Natural killer cell treated with Interleukin-12 subunit alpha and Interleukin-12 subunit beta and Interleukin-15 and Interleukin-18, amount 100 ng/mL, for 72 hours (primary cell): ENCODE measurements at regions not wholly inside any gene's neighbourhood (a gene's known extent, or its start where the extent isn't known, plus 50 kb on each side); places are given as distances from the start of the nearest gene placed in this dataset.

Source experiments
- ATAC-seq, 2 donors: fragments of 150-1000 bp; cut with Tn5 transposase in 1 of 2; sonication (Bioruptor Pico), chemical (Tn5 transposase) in 1 of 2; 2 replicates each; pipeline ENCODE4 v1.10.0; 2021
- DNase-seq: peaks from one replicate; pipeline ENCODE4 v3.0.0; 2022; ENCODE audit warnings: low spot score
- H3K27ac Mint-ChIP-seq, 2 donors: 1 replicate in 1 of 2; 2 replicates in 1 of 2; pipeline ENCODE4 v1.8.0; 2022; ENCODE audit warnings: mixed read lengths in 2 of 2, mild to moderate bottlenecking in 1 of 2, moderate library complexity in 1 of 2
- H3K27me3 Mint-ChIP-seq, 2 donors: 1 replicate in 1 of 2; 2 replicates in 1 of 2; pipeline ENCODE4 v1.8.0; 2022; ENCODE audit warnings: mixed read lengths in 2 of 2
- H3K36me3 Mint-ChIP-seq: one replicate; pipeline ENCODE4 v1.8.0; 2022; ENCODE audit warnings: mixed read lengths
- H3K4me1 Mint-ChIP-seq, 2 donors: 1 replicate in 1 of 2; 2 replicates in 1 of 2; pipeline ENCODE4 v1.8.0; 2022; ENCODE audit warnings: low read depth in 2 of 2, mixed read lengths in 2 of 2, mild to moderate bottlenecking in 1 of 2
- H3K4me3 Mint-ChIP-seq: one replicate; pipeline ENCODE4 v1.8.0; 2022; ENCODE audit warnings: mixed read lengths
- H3K9me3 Mint-ChIP-seq: 2 replicates; pipeline ENCODE4 v1.8.0; 2022; ENCODE audit warnings: mixed read lengths

- H3K4me1 Mint-ChIP-seq = no peaks in the 10 kb centered on the region
- H3K27me3 Mint-ChIP-seq = peaks cover 4 to 7% of the 10 kb centered on the region in 2 donors
- DNase-seq (no peak), ATAC-seq (no peak)
- no peaks in the 10 kb centered on the region for H3K9me3 Mint-ChIP-seq
- no peak overlapping the region for H3K4me3 Mint-ChIP-seq
- H3K27ac Mint-ChIP-seq = no peak overlapping the region
- no peaks in the 10 kb centered on the region for H3K36me3 Mint-ChIP-seq
These were observed 636.6 kb downstream of the MED13L start for GRCh38 chr12:115640929-115641328.

- no peak for DNase-seq
- no peak for ATAC-seq
- Mint-ChIP-seq H3K27ac (no peak overlapping the region), H3K27me3 (peaks cover 7 to 13% of the 10 kb centered on the region in 2 donors), H3K4me3 (no peak overlapping the region), H3K4me1 (no peaks in the 10 kb centered on the region), H3K36me3 (no peaks in the 10 kb centered on the region), H3K9me3 (peaks cover 3% of the 10 kb centered on the region)
These were observed 637.9 kb downstream of the MED13L start for GRCh38 chr12:115639648-115640012.

GRCh38 chr12:115638733-115639647, 638.5 kb downstream of the MED13L start:
- DNase-seq (no peak), ATAC-seq (no peak)
- H3K9me3 Mint-ChIP-seq = peaks cover 3% of the 10 kb centered on the region
- H3K36me3 Mint-ChIP-seq = no peaks in the 10 kb centered on the region
- no peaks in the 10 kb centered on the region for H3K4me1 Mint-ChIP-seq
- peaks cover 7 to 14% of the 10 kb centered on the region in 2 donors for H3K27me3 Mint-ChIP-seq
- H3K27ac Mint-ChIP-seq = no peak overlapping the region
- H3K4me3 Mint-ChIP-seq = no peak overlapping the region

GRCh38 chr12:115636546-115636945, 640.9 kb downstream of the MED13L start:
- ATAC-seq = no peak
- no peaks in the 10 kb centered on the region for H3K4me1 Mint-ChIP-seq
- no peak for DNase-seq
- H3K9me3 Mint-ChIP-seq = peaks cover 3% of the 10 kb centered on the region
- no peaks in the 10 kb centered on the region for H3K36me3 Mint-ChIP-seq
- peaks cover 5 to 8% of the 10 kb centered on the region in 2 donors for H3K27me3 Mint-ChIP-seq
- no peak overlapping the region for H3K27ac Mint-ChIP-seq
- no peak overlapping the region for H3K4me3 Mint-ChIP-seq

DNA sequence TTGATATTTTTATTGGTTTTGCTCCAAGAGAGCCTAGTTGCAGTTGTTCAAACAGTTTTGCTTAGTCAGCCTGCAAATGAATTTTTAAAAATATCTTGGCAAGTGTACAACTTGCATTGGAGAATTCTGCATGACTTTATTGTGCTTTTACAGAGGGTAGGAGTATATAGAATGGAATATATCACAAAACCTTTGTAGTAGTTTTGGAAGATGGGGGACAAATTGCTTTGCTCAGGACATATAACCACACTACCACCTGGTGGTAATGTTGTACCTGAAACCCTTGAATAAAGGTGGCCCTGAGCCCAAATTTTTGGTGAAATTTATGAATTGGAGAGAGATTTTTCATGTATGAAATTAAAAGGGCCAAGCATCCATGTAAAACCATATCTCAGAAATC, 645.2 kb downstream of the MED13L start:
- ATAC-seq (no peak), DNase-seq (no peak)
- H3K4me3 Mint-ChIP-seq = no peak overlapping the region
- H3K36me3 Mint-ChIP-seq = no peaks in the 10 kb centered on the region
- no peaks in the 10 kb centered on the region for H3K4me1 Mint-ChIP-seq
- H3K27ac Mint-ChIP-seq = no peak overlapping the region
- peaks cover 5 to 21% of the 10 kb centered on the region in 2 donors for H3K27me3 Mint-ChIP-seq
- peaks cover 3% of the 10 kb centered on the region for H3K9me3 Mint-ChIP-seq

DNA sequence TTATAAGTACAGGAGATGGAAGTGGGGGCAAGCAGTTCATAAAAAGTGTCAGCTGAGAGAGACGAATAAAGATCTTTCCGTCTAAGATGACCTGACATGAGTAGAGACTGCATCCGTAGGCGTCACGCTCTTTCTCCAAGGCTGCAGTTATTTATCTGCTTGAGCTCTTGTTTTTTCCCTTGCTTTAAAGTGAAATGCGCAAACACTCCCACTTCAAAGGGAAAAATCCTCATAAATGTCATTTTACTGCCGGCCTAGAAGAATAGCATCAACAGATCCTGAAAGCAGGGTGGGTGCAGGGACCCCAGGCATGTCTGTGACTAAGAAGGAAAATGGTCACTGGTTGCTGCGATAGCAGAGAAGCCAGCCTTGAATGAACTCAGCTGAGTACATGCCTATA, 647.4 kb downstream of the MED13L start:
- no peaks in the 10 kb centered on the region for H3K36me3 Mint-ChIP-seq
- no peaks in the 10 kb centered on the region for H3K4me1 Mint-ChIP-seq
- no peak overlapping the region for H3K4me3 Mint-ChIP-seq
- H3K27me3 Mint-ChIP-seq = peaks cover 3 to 19% of the 10 kb centered on the region in 2 donors
- ATAC-seq (no peak), DNase-seq (no peak)
- H3K27ac Mint-ChIP-seq = no peak overlapping the region
- no peaks in the 10 kb centered on the region for H3K9me3 Mint-ChIP-seq

DNA sequence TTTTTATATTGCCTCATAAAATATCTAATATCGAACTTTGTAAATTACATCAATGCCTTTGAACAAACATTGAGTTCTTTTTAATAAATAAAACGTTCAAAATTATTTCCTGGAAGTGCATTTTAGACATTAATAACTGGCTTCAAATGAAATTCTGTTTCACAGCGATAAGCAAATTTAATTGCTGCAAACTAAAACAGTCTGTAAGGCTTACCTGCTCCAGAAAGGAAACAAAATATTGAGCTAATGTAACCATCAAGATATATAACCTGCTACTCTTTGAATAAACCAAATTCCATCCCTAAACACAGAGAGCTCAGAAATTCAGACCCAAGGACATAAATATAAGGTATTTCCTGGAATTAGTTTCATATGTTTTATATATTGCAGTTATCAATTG, 651.3 kb downstream of the MED13L start:
- no peaks in the 10 kb centered on the region for H3K36me3 Mint-ChIP-seq
- DNase-seq (no peak), ATAC-seq (no peak)
- H3K4me3 Mint-ChIP-seq = no peak overlapping the region
- H3K27ac Mint-ChIP-seq = no peak overlapping the region
- no peaks in the 10 kb centered on the region for H3K4me1 Mint-ChIP-seq
- peaks cover 5 to 21% of the 10 kb centered on the region in 2 donors for H3K27me3 Mint-ChIP-seq
- H3K9me3 Mint-ChIP-seq = no peaks in the 10 kb centered on the region

- Mint-ChIP-seq H3K4me1 (no peaks in the 10 kb centered on the region), H3K27ac (no peak overlapping the region), H3K27me3 (peaks cover 5 to 11% of the 10 kb centered on the region in 2 donors), H3K9me3 (peaks cover 2% of the 10 kb centered on the region), H3K36me3 (no peaks in the 10 kb centered on the region), H3K4me3 (no peak overlapping the region)
- no peak for ATAC-seq
- DNase-seq = no peak
These were observed 653.6 kb downstream of the MED13L start for GRCh38 chr12:115623764-115624334.

- ATAC-seq = no peak
- Mint-ChIP-seq H3K36me3 (no peaks in the 10 kb centered on the region), H3K27me3 (peaks cover 5 to 8% of the 10 kb centered on the region in 2 donors), H3K27ac (no peak overlapping the region), H3K4me1 (no peaks in the 10 kb centered on the region), H3K9me3 (peaks cover 2% of the 10 kb centered on the region), H3K4me3 (no peak overlapping the region)
- no peak for DNase-seq
These were observed 654.2 kb downstream of the MED13L start for GRCh38 chr12:115623275-115623674.

- no peak for DNase-seq
- Mint-ChIP-seq H3K36me3 (no peaks in the 10 kb centered on the region), H3K27me3 (peaks cover 5 to 8% of the 10 kb centered on the region in 2 donors), H3K9me3 (peaks cover 2% of the 10 kb centered on the region), H3K27ac (no peak overlapping the region), H3K4me3 (no peak overlapping the region), H3K4me1 (no peaks in the 10 kb centered on the region)
- no peak for ATAC-seq
These were observed 656.7 kb downstream of the MED13L start for GRCh38 chr12:115620816-115621215.

GRCh38 chr12:115619889-115620288, 657.6 kb downstream of the MED13L start:
- DNase-seq = no peak
- peaks cover 2% of the 10 kb centered on the region for H3K9me3 Mint-ChIP-seq
- no peak overlapping the region for H3K4me3 Mint-ChIP-seq
- no peak overlapping the region for H3K27ac Mint-ChIP-seq
- ATAC-seq = no peak
- peaks cover 5 to 8% of the 10 kb centered on the region in 2 donors for H3K27me3 Mint-ChIP-seq
- H3K36me3 Mint-ChIP-seq = no peaks in the 10 kb centered on the region
- no peaks in the 10 kb centered on the region for H3K4me1 Mint-ChIP-seq

DNA sequence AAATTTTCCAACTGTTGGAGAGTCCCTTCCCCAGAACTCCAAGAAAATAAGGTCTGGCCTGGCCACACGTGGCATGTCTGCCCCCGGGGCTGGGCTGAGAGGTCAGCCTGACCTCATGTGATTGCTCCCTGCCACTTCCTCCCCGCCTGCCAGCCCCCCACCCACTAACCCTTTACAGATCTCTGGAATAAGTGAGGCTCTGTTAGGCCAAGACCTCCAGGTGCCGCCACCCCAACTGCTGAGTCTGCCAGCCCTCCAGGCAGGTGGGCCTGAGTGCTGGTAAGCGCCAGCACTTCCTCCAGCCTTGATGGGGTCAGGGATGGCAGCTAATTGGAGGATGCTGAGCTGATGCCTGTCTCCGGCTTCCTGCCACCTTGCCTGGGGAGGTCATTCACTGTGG, 658.4 kb downstream of the MED13L start:
- DNase-seq (no peak), ATAC-seq (no peak)
- Mint-ChIP-seq H3K4me3 (no peak overlapping the region), H3K27ac (no peak overlapping the region), H3K4me1 (no peaks in the 10 kb centered on the region), H3K9me3 (peaks cover 2% of the 10 kb centered on the region), H3K36me3 (no peaks in the 10 kb centered on the region), H3K27me3 (peaks cover 5 to 8% of the 10 kb centered on the region in 2 donors)

DNA sequence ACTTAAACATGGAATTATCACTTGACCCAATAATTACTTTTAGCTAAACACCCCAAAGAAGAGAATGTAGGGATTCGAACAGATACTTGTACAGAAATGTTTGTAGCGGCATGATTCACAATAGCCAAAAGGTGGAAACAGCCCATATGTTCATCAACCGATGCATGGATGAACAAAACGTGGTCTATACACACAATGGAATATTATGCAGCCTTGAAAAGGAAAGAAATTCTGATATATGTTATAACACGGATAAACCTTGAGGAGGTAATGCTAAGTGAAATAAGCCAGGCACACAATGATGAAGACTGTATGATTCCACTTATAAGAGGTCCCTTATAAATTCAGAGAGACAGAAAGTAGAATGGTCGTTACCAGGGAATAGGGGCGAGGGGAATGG, 659.4 kb downstream of the MED13L start:
- Mint-ChIP-seq H3K27me3 (peaks cover 5 to 8% of the 10 kb centered on the region in 2 donors), H3K4me1 (no peaks in the 10 kb centered on the region), H3K4me3 (no peak overlapping the region), H3K27ac (no peak overlapping the region), H3K36me3 (no peaks in the 10 kb centered on the region), H3K9me3 (peaks cover 2% of the 10 kb centered on the region)
- ATAC-seq (no peak), DNase-seq (no peak)

DNA sequence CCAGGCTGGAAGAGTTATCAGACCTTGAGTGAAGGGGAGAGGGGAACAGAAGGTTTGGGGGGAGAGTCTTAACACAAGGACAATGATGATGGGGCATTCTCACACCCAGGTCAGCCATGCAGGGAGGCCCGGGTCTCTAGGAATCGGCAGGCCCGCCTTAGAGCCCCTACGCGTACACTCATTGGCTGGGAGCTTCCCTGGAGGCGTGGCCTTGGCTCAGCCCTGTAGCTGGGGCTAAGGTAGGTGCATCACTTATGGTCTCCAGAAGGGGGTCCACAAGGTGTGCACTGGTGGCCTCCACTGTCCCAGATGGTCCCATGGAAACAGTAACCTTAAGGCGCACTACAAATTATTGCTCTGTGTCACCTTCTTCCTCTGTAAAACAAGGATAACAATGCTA, 660.1 kb downstream of the MED13L start:
- Mint-ChIP-seq H3K4me3 (no peak overlapping the region), H3K27me3 (peaks cover 5 to 8% of the 10 kb centered on the region in 2 donors), H3K9me3 (peaks cover 2% of the 10 kb centered on the region), H3K27ac (no peak overlapping the region), H3K4me1 (no peaks in the 10 kb centered on the region), H3K36me3 (no peaks in the 10 kb centered on the region)
- ATAC-seq (no peak), DNase-seq (no peak)
